Fibroblast of upper back skin (primary cell): ENCODE measurements at regions not wholly inside any gene's neighbourhood (a gene's known extent, or its start where the extent isn't known, plus 50 kb on each side); places are given as distances from the start of the nearest gene placed in this dataset.
A peak's percentile ranks its signal among the peaks of the same experiment; 100 is the strongest.
"Not testable (repeated sequence)": the region's sequence is repeated elsewhere in the genome, so short reads cannot be mapped to it uniquely, and the experiment has no call there.

Experiments
- DNase-seq: peaks from one replicate; pipeline ENCODE4 v3.0.0-alpha.2; 2013

DNA sequence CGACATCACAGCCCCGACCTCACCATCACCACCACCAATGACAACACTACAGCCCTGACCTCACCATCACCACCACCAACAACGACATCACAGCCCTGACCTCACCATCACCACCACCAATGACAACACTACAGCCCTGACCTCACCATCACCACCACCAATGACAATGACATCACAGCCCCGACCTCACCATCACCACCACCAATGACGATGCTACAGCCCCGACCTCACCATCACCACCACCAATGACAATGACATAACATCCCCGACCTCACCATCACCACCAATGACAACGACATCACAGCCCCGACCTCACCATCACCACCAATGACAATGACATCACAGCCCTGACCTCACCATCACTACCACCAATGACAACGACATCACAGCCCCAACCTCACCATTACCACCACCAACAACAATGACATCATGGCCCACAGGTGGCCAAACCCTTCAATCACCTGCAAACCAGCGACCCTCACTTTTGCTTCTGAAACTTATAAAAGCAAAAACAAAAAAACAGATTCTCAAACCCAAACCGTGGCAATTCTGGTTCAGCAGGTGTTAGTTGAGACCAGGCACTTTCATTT, 70.7 kb upstream of the TMEM18 start:
- no peak for DNase-seq

DNA sequence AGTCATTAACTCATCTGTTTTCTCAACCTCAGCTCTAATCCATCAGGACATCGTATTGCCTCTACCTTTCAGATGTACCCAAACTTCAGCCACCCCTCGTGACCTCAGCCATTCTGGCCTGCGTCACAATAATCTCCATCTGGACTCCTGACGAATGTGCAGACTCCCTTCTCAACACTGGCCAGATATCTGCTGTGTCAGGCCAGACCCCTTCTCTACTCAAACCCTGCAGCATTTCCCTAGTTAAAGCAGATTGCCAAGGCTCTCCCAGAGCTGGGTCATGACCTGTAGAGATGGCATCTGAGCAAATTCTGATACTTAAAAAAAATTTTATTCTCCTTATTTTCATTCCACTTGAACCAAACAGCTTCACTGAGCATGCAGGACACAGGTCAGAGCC, 69.5 kb upstream of the TMEM18 start:
- DNase-seq = no peak

DNA sequence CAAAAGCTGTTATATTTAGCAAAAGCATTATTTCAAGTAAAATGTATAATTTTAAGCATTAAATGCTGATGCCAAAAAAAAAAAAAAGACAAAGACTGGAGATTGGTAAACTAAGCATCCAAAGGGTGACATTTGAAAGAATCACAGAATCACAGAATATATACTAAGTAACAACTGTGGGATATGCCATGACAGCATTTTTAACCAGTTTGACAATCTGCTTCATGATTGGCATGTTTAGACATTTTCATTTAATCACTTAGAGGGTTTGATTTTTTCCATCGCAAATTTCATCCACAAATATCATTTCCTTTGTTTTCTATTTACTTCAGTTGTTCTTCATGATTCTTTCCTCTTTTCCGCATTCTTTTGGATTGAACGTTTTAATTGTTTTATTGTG, 66.9 kb upstream of the TMEM18 start:
- no peak for DNase-seq

DNA sequence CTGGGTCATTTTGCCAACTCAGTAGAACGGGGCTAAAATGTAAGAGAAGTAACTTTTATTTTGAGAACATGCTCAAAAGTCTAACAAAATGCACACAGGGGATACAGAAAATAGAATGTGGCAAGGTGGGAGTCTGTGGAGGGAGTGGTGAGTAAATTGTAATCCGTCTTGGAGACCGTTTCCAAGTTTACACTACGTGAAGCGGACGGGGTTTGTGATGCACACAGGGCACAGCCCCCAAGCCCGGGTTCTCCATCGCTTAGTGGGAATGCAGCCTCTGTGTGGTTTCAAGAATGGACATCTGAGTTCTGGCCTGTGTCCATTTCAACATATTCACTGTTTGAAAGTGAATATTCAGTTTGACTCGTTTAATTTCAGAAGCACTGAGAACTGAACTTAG, 65.0 kb upstream of the TMEM18 start:
- DNase-seq = no peak

DNA sequence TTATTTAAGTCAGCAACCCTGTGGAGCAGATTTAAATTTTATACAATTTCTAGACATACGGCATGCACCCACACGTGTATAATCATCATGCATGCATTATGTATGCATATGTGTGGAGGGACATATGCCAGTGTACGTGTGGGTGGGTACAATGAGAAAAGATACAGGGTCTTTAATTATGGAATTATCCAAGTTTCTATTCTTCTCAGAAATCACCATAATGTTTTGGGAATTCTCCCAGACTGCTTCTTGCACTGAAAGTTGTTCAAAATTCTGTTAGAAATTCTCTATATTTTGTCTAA, 63.9 kb upstream of the TMEM18 start:
- DNase-seq = no peak

DNA sequence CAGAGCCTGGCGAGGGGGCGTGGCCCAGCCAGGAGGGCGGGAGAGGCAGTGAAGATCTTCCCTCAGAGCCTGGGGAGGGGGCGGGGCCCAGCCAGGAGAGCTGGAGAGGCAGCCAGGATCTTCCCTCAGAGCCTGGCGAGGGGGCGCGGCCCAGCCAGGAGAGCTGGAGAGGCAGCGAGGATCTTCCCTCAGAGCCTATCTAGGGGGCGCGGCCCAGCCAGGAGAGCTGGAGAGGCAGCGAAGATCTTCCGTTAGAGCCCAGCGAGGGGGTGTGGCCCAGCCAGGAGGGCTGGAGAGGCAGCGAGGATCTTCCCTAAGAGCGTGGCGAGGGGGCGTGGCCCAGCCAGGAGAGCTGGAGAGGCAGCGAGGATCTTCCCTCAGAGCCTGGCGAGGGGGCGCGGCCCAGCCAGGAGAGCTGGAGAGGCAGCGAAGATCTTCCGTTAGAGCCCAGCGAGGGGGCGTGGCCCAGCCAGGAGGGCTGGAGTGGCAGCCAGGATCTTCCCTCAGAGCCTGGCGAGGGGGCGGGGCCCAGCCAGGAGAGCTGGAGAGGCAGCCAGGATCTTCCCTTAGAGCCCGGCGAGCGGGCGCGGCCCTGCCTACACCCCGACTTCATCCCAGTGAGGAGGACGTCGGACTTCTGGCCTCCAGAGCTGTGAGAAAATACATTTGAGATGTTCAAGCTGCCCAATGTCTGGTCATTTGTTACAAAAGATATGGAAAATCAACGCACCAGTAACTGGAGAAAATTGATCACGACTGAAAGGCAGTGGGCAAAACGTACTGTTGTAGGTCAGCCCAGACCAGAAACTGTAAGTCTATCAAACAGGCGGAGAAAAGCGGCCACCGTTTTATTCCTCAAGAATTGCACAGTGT, 63.4 kb upstream of the TMEM18 start:
- DNase-seq = peak; percentile 95

DNA sequence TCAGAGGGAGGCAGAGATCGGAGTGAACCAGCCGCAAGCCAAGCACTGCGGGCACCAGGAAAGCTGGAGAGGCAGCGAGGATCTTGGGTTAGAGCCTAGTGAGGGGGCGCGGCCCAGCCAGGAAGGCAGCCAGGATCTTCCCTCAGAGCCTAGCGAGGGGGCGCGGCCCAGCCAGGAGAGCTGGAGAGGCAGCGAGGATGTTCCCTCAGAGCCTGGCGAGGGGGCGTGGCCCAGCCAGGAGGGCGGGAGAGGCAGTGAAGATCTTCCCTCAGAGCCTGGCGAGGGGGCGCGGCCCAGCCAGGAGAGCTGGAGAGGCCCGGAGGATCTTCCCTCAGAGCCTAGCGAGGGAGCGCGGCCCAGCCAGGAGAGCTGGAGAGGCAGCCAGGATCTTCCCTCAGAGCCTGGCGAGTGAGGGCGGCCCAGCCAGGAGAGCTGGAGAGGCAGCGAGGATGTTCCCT, 62.7 kb upstream of the TMEM18 start:
- DNase-seq = not testable (repeated sequence)

DNA sequence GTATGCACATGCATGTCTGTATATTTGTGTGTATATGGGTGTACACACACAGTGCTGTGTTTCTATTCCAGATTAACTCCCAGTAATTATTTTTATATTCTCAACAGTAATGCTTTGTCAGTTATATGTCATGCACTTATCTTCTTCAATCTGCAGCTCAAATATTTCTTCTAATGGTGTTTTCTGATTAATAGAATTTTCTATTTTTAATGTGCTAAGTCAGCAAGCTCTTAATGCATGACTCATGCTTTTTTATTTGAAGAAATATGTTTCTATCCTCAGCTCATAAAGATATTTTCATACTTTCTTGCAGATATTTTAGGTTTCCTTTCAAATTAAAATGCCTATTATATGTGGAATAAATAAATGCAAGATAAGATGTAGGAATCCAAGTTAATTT, 59.7 kb upstream of the TMEM18 start:
- no peak for DNase-seq

DNA sequence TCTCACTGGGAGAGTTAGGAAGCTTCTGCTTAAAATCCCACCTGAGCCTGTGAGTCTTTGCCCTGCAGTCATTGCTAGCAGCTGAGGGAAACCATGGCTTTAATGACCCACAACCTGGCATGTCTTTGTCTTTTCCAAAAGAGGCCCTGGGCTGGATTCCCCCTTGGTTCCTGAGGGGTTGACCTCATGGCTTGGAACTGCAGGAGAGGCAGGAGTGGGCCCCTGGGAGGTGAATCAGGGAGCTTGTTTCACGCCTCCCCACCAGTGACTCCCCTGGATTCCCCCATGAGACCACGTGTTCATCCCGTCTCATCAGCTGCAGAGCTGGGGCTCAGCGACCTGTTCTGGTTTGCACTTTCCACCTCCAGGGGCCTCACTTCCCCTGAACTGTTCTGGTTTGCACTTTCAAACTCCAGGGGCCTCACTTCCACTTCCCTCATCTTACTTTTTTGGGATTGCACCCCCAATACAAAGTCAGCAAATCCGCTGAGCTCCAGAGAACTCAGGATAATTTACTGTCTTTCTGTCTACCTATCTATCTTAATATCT, 58.5 kb upstream of the TMEM18 start:
- DNase-seq = no peak

DNA sequence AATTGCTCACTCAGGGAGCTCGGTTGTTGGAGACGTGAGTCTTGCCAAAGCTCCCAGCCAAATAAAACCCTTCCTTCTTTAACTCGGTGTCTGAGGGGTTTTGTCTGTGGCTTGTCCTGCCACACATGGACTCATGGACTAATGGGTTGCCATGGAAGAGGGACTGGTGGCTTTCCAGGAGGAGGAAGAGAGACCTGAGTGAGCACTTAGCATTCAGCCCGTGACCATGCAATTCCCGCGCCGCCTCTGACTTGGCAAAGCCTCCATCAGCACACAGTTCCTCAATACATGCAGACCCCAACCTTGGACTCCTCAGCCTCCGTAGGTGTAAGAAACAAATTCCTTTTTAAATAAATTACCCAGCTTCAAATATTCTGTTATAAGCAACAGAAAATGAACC, 57.3 kb upstream of the TMEM18 start:
- no peak for DNase-seq

DNA sequence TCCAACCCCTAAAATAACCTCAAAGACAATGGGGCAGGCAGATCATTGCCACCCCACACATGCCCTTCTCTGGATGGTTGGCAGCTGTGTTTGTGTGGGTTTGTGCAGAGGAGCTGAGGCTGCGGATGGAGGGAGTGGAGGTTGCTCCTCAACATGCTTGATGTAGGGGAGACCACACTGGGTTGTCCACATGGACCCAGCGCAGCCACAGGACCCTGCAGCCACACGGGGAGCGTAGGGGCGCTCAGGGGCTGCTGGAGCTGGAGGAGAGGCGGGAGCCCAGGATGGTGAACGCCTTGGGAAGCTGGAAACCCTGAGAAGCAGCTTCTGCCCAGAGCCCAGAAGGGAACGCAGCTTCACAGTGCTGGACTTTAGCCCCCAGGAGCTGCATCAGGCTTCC, 56.3 kb upstream of the TMEM18 start:
- no peak for DNase-seq

DNA sequence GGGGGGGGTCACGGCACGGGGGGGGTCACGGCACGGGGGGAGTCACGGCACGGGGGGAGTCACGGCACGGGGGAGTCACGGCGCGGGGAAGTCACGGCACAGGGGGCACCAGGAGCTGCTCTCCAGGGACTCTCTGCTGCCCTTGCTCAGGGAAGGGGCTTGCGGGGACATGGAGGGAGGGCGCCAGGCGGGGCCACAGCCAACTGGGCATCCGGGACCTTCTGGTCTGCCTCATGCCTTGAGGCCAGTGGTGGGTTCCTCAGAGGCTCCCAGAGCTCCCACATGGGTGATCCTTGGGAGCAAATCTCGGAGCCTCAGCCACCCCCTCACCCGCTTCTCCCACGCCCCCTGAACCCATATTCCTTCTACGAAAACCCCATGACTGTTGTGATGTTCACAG, 55.8 kb upstream of the TMEM18 start:
- no peak for DNase-seq

DNA sequence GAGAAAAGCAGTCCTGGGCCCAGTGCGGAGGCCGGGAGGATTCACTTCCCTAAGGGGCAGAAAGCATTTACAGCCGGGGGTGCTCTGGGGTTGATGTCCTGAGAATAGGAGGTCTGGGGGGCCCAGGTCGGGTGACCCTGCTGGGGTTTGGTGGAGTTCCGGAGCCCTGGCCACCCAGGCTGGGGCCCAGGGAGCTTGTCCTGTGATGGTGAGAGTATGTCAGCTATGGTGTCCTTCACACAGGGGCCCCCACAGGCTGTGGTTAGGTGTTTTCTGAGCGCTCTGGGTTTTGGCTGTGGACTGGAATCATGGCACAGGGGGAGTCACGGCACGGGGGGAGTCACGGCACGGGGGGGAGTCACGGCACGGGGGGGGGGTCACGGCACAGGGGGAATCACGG, 54.5 kb upstream of the TMEM18 start:
- DNase-seq = no peak

DNA sequence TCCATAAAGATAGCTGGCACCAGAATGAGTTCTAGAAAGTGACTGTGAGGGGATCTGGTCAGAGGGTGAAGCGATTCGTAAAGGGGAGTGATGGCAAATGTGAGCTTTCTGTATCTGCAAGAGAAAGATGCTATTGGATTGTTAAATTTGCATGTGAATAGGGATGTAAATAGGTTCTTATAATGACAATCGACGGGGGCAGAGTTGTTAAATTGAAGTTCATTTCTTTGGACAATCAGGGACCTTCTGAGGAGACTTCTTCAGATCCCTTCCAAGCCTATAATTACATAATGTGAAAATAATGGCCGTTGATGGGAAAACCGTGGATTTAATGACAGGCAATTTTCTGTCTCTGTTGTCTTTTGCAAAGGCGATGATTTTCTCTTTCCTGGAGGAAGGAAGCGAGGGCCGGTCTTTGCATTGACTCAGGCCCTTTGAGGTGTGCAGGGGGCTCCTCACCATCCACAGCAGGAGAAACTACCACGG, 52.2 kb upstream of the TMEM18 start:
- DNase-seq = no peak

DNA sequence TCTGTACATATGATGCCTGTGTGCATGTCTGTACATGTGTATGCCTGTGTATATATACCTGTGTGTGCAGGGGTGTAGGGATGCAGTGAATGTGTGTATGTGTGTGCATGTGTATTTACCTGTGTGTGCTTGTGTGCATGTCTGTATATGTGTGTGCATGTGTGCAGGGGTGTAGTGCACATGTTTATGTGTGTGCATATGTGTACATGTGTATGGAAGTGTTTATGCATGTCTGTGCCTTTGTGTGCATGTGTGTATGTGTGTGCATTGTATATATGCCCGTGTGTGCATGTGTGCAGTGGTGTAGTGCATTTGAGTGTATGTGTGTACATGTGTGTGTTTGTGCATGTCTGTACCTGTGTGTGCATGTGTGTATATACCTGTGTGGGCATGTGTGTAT, 51.0 kb upstream of the TMEM18 start:
- no peak for DNase-seq

DNA sequence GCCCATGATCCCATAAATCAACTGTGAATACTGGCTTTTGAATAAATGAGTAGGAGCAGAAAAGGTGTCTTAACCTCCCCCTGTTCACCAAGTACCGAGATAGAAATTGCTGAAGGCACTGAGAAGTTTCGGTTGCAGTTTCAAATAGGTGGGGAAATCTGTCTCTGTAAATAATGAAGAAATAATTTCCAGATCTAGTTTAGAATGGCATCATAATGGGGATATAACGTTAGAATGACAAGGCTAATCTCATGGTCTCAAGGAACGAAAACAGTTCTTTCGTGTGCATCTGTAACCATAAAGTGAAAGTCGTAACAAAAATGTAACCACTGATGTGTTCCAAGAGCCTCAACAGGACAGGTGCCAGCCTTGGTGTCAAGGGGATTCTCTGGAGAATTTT, 49.9 kb upstream of the TMEM18 start:
- DNase-seq = no peak
